ENCODE measurements at regions not wholly inside any gene's neighbourhood (a gene's known extent, or its start where the extent isn't known, plus 50 kb on each side); places are given as distances from the start of the nearest gene placed in this dataset.

DNA sequence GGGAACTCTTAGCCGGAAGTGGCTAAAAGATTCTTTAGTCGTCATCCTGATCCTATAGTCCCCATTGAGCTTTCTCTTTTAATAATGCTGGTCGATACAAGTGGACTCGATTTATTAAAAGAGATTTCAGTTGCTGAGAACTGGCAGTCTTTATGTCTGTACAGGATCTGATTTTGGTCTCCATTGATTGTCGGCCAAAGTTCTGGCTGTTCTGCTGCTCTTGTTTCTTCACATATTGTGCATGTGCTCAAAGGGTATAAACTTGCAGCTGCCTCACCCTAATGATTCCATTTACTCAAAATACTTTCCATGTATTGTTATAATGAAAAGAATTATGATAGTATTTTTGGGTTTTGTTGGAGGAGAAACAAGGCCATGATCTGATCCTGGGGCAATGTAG lies 100.7 kb upstream of the CTTNBP2 start:
- H3K9me3 Mint-ChIP-seq (ENCODE audit: insufficient read depth), result peaks cover 1% of the 10 kb centered on the region
- no peaks in the 10 kb centered on the region for H3K27me3 ChIP-seq (replicated peaks in 1 of 4; ENCODE audit: control extremely low read depth in 1 of 4, control insufficient read depth in 3 of 4, insufficient read depth in 4 of 4, low read length in 3 of 4)
- H3K79me2 ChIP-seq (ENCODE audit: control insufficient read depth, insufficient read depth, low read length), result no peaks in the 10 kb centered on the region
- H3K4me3 ChIP-seq (ENCODE audit: control extremely low read depth in 1 of 5, extremely low read depth in 1 of 5, insufficient read depth in 1 of 5, low read depth in 2 of 5, low read length in 4 of 5), result no peak overlapping the region
- POLR2A ChIA-PET, result no interaction called here
- TF ChIP-seq, protein P1, sequence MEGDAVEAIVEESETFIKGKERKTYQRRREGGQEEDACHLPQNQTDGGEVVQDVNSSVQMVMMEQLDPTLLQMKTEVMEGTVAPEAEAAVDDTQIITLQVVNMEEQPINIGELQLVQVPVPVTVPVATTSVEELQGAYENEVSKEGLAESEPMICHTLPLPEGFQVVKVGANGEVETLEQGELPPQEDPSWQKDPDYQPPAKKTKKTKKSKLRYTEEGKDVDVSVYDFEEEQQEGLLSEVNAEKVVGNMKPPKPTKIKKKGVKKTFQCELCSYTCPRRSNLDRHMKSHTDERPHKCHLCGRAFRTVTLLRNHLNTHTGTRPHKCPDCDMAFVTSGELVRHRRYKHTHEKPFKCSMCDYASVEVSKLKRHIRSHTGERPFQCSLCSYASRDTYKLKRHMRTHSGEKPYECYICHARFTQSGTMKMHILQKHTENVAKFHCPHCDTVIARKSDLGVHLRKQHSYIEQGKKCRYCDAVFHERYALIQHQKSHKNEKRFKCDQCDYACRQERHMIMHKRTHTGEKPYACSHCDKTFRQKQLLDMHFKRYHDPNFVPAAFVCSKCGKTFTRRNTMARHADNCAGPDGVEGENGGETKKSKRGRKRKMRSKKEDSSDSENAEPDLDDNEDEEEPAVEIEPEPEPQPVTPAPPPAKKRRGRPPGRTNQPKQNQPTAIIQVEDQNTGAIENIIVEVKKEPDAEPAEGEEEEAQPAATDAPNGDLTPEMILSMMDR (IDR thresholded peaks at IDR 0.05), result no peak
- TF ChIP-seq EZH2 (IDR thresholded peaks at IDR 0.05; ENCODE audit: borderline replicate concordance, insufficient read depth, low read depth, low read length, poor library complexity, severe bottlenecking), result no peak
- no peak overlapping the region for H2AFZ ChIP-seq (ENCODE audit: insufficient read depth, low read depth, low read length, poor library complexity, severe bottlenecking)
- no peaks in the 10 kb centered on the region for H4K20me1 ChIP-seq (ENCODE audit: control insufficient read depth, insufficient read depth, low read length, poor library complexity, severe bottlenecking)
- no peak for ATAC-seq (ENCODE audit: low read depth)
- 100% methylated on average over 3 of the region's 5 CpGs for WGBS (ENCODE audit: insufficient coverage)
- no peak overlapping the region for H3K4me2 ChIP-seq (replicated peaks; ENCODE audit: low read depth, low read length, poor library complexity, severe bottlenecking)
- DNase-seq, result no peak
- intact Hi-C loops (cut with micrococcal nuclease), result no loop called here
- no peaks in the 10 kb centered on the region for H3K4me1 ChIP-seq (ENCODE audit: control insufficient read depth in 2 of 2, insufficient read depth in 2 of 2, low read length in 2 of 2)
- no peak overlapping the region for H3K9ac ChIP-seq (ENCODE audit: low read length)
- no peak overlapping the region for H3K27ac ChIP-seq (ENCODE audit: low read length in 2 of 2)
- H3K4me1 Mint-ChIP-seq, result no peaks in the 10 kb centered on the region
- no peaks in the 10 kb centered on the region for H3K27me3 Mint-ChIP-seq
- H3K27ac Mint-ChIP-seq, result no peak overlapping the region
- no peaks in the 10 kb centered on the region for H3K9me3 ChIP-seq (ENCODE audit: control extremely low read depth in 1 of 3, control insufficient read depth in 2 of 3, insufficient read depth in 1 of 3, low read length in 2 of 3)
- no peak overlapping the region for H3K4me3 Mint-ChIP-seq
- CTCF ChIA-PET, result no interaction called here
- no peaks in the 10 kb centered on the region for H3K36me3 ChIP-seq (replicated peaks in 1 of 2; ENCODE audit: control extremely low read depth in 1 of 2, control insufficient read depth in 1 of 2, extremely low read depth in 1 of 2, insufficient read depth in 2 of 2, low read length in 1 of 2)

DNA sequence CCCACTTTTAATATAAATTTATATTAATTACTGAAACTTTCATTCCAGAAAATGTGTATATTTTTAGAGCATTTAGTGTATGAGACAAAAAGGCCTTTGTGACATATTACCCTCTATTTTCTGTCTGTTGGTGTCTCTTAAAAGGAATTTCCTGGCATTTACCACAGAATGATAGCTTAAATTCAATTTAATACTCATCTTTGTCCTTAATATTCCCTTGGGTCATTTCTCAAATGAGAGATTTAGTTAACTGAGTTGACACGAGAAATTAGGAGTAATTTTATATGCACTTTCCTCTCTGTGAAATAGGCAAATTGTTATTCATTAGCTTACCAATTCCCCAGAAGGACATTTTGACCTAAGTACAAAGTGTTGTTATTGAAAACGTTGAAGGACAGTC lies 101.7 kb upstream of the CTTNBP2 start:
- ChIA-PET POLR2A (no interaction called here), CTCF (no interaction called here)
- Mint-ChIP-seq H3K4me3 (no peak overlapping the region), H3K27me3 (no peaks in the 10 kb centered on the region), H3K9me3 (ENCODE audit: insufficient read depth) (peaks cover 1% of the 10 kb centered on the region), H3K4me1 (no peaks in the 10 kb centered on the region), H3K27ac (no peak overlapping the region)
- intact Hi-C loops (cut with micrococcal nuclease), result no loop called here
- Histone ChIP-seq H3K27ac (ENCODE audit: low read length in 2 of 2) (no peak overlapping the region), H3K4me3 (ENCODE audit: control extremely low read depth in 1 of 5, extremely low read depth in 1 of 5, insufficient read depth in 1 of 5, low read depth in 2 of 5, low read length in 4 of 5) (no peak overlapping the region), H3K4me1 (ENCODE audit: control insufficient read depth in 2 of 2, insufficient read depth in 2 of 2, low read length in 2 of 2) (no peaks in the 10 kb centered on the region), H3K27me3 (replicated peaks in 1 of 4; ENCODE audit: control extremely low read depth in 1 of 4, control insufficient read depth in 3 of 4, insufficient read depth in 4 of 4, low read length in 3 of 4) (no peaks in the 10 kb centered on the region), H3K79me2 (ENCODE audit: control insufficient read depth, insufficient read depth, low read length) (no peaks in the 10 kb centered on the region), H3K4me2 (replicated peaks; ENCODE audit: low read depth, low read length, poor library complexity, severe bottlenecking) (no peak overlapping the region), H2AFZ (ENCODE audit: insufficient read depth, low read depth, low read length, poor library complexity, severe bottlenecking) (no peak overlapping the region), H4K20me1 (ENCODE audit: control insufficient read depth, insufficient read depth, low read length, poor library complexity, severe bottlenecking) (no peaks in the 10 kb centered on the region), H3K9ac (ENCODE audit: low read length) (no peak overlapping the region), H3K9me3 (ENCODE audit: control extremely low read depth in 1 of 3, control insufficient read depth in 2 of 3, insufficient read depth in 1 of 3, low read length in 2 of 3) (no peaks in the 10 kb centered on the region), H3K36me3 (replicated peaks in 1 of 2; ENCODE audit: control extremely low read depth in 1 of 2, control insufficient read depth in 1 of 2, extremely low read depth in 1 of 2, insufficient read depth in 2 of 2, low read length in 1 of 2) (no peaks in the 10 kb centered on the region)
- TF ChIP-seq, protein P1 (IDR thresholded peaks at IDR 0.05), result no peak
- no peak for TF ChIP-seq EZH2 (IDR thresholded peaks at IDR 0.05; ENCODE audit: borderline replicate concordance, insufficient read depth, low read depth, low read length, poor library complexity, severe bottlenecking)
- DNase-seq, result no peak
- ATAC-seq (ENCODE audit: low read depth), result no peak
- no CpG with 5 or more reads among the region's 2 CpGs for WGBS (ENCODE audit: insufficient coverage)

Measured in B cell (primary cell).